PC-9 (cell line): ENCODE measurements at regions not wholly inside any gene's neighbourhood (a gene's known extent, or its start where the extent isn't known, plus 50 kb on each side); places are given as distances from the start of the nearest gene placed in this dataset.

Source experiments
- BruUV-seq: library from RNA; stranded (reverse); fragments of 400-500 nt; replicated peaks from 2 replicates; lab custom pipeline; 2021; lab: Mats Ljungman, UMichigan
- CTCF ChIA-PET: fragments of 300-600 bp; sonication (Branson Sonifier 250); formaldehyde crosslinking; loops from one replicate; lab custom pipeline; 2022; ENCODE audit warnings: antibody characterized with exemption; lab: Charles Lee
- POLR2A ChIA-PET: fragments of 300-600 bp; sonication (Branson Sonifier 250); formaldehyde crosslinking; loops from one replicate; lab custom pipeline; 2022; ENCODE audit warnings: antibody characterized with exemption; ENCODE audit not compliant: unreplicated experiment; lab: Charles Lee
- DNase-seq, 2 experiments: peaks; one replicate each; pipeline versions ENCODE4 v3.0.0 to v3.0.0-alpha.2; 2015 to 2022; ENCODE audit warnings: mixed read lengths in 1 of 2
- H2AFZ ChIP-seq: fragments of 200-600 bp; sonication (generic); 2 replicates; pipeline ENCODE4 v1.8.1; 2017; ENCODE audit warnings: antibody characterized with exemption
- H3F3A ChIP-seq: fragments of 200-600 bp; sonication (generic); 2 replicates; pipeline ENCODE4 v1.8.1; 2017; ENCODE audit warnings: antibody characterized with exemption, mild to moderate bottlenecking, low read depth; ENCODE audit not compliant: insufficient read depth
- H3K27ac ChIP-seq: fragments of 200-600 bp; sonication (generic); 2 replicates; pipeline ENCODE4 v1.6.1; 2016; ENCODE audit warnings: mixed run types
- H3K27me3 ChIP-seq: fragments of 200-600 bp; sonication (generic); 2 replicates; pipeline ENCODE4 v1.6.1; 2016; ENCODE audit warnings: low read depth, mixed run types; ENCODE audit not compliant: insufficient read depth
- H3K36me3 ChIP-seq: fragments of 200-600 bp; sonication (generic); 2 replicates; pipeline ENCODE4 v1.6.1; 2016; ENCODE audit warnings: low read depth, mixed run types
- H3K4me1 ChIP-seq: fragments of 200-600 bp; sonication (generic); replicated peaks from 2 replicates; pipeline ENCODE4 v1.6.1; 2016; ENCODE audit warnings: mixed run types; ENCODE audit not compliant: insufficient read depth
- H3K4me2 ChIP-seq: fragments of 200-600 bp; sonication (generic); 2 replicates; pipeline ENCODE4 v1.6.1; 2017; ENCODE audit warnings: mixed run types
- H3K4me3 ChIP-seq: fragments of 200-600 bp; sonication (generic); 2 replicates; pipeline ENCODE4 v1.6.1; 2016; ENCODE audit warnings: mixed run types
- H3K79me2 ChIP-seq: fragments of 200-600 bp; sonication (generic); 2 replicates; pipeline ENCODE4 v1.6.1; 2017; ENCODE audit warnings: low read depth, mixed run types
- H3K9me2 ChIP-seq: fragments of 200-600 bp; sonication (generic); 2 replicates; pipeline ENCODE4 v1.8.1; 2017; ENCODE audit warnings: mild to moderate bottlenecking; ENCODE audit not compliant: insufficient read depth
- H3K9me3 ChIP-seq: fragments of 200-600 bp; sonication (generic); 2 replicates; pipeline ENCODE4 v1.8.1; 2016; ENCODE audit warnings: low read depth; ENCODE audit not compliant: insufficient read depth
- H4K20me1 ChIP-seq: fragments of 200-600 bp; sonication (generic); 2 replicates; pipeline ENCODE4 v1.8.1; 2017; ENCODE audit not compliant: insufficient read depth
- EZH2 ChIP-seq: fragments of 200-600 bp; sonication (generic); IDR thresholded peaks from 2 replicates; pipeline ENCODE4 v1.8.0; 2017; ENCODE audit warnings: antibody characterized with exemption, low read depth
- intact Hi-C: fragments of 100-400 bp; cut with micrococcal nuclease; formaldehyde crosslinking; loops from one replicate; pipeline ENCODE4 v1.10.0; 2022; ENCODE audit not compliant: unreplicated experiment
- TF ChIP-seq, protein P1 (sequence below): fragments of 200-600 bp; sonication (generic); conservative IDR thresholded peaks from 2 replicates; pipeline ENCODE4 v1.6.1; 2017; ENCODE audit warnings: mixed run types, antibody characterized with exemption, mild to moderate bottlenecking, moderate library complexity

DNA sequence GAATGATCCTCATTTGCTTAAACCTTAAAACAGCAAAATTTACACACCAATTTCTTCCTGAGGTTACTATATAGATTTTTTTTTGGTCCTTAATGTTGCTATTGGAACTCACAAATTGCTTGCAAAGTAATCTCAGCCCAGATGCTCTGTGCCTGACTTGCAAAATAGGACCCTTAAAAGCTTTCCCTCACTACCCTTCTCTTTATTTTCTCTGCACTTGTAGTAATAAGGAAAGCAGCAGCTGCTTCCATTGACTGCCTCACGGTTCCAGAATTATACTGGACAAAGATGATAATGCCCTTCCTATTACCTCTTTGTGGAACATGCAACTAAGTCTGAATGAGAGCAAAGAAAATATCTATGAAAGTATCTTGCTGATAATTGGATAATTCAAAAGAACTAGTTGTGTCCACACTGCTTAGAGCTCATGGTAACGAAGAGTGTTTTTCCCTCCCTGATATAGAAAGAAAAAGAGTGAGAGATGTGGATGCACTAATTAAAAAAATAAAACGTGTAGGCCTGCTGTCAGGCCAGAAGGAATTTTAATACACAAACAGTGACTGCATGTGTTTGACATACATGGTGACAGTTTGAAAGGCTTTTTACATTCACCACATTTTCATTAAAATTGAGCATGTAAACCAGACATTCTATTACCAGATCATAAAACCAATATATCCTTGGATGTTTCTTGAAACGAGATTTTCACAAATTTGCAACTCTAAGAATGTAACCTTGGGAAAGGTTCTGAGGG is 783.1 kb downstream of the GBE1 start:
- Histone ChIP-seq H3F3A (no peaks in the 10 kb centered on the region), H3K27ac (no peak overlapping the region), H3K4me3 (no peak overlapping the region), H4K20me1 (no peaks in the 10 kb centered on the region), H2AFZ (no peak overlapping the region), H3K4me1 (no peaks in the 10 kb centered on the region), H3K36me3 (no peaks in the 10 kb centered on the region; the same call in 1 of the 2 replicates), H3K27me3 (no peaks in the 10 kb centered on the region), H3K4me2 (no peak overlapping the region), H3K79me2 (no peaks in the 10 kb centered on the region), H3K9me3 (no peaks in the 10 kb centered on the region), H3K9me2 (no peaks in the 10 kb centered on the region)
- no peak for DNase-seq
- intact Hi-C loops = no loop called here
- TF ChIP-seq EZH2 = no peak
- ChIA-PET POLR2A (no interaction called here), CTCF (no interaction called here)
- no TSS peak for BruUV-seq

DNA sequence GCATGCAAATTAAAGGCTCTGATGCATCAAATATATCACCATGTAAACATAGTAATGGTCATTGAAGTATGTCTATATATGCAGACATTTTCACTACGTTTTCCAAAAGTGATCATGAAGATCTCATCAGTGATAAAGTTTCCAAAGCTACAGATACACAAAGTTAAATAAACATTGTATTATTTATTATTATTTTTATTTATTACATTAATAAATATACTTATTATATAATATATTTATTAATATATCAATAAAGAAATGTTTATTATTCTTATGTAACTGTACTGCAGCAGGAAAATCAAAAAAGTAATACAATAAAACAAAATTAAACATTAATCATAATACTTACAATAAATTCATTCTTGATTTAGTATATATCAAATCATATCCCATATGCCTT is 791.2 kb downstream of the GBE1 start:
- Histone ChIP-seq H2AFZ (no peak overlapping the region), H3K79me2 (no peaks in the 10 kb centered on the region), H3K4me1 (no peaks in the 10 kb centered on the region), H3K4me2 (no peak overlapping the region), H4K20me1 (no peaks in the 10 kb centered on the region), H3K36me3 (no peaks in the 10 kb centered on the region), H3K9me3 (no peaks in the 10 kb centered on the region), H3K27me3 (no peaks in the 10 kb centered on the region), H3K9me2 (no peaks in the 10 kb centered on the region), H3F3A (no peaks in the 10 kb centered on the region), H3K27ac (no peak overlapping the region), H3K4me3 (no peak overlapping the region)
- TF ChIP-seq, protein P1, sequence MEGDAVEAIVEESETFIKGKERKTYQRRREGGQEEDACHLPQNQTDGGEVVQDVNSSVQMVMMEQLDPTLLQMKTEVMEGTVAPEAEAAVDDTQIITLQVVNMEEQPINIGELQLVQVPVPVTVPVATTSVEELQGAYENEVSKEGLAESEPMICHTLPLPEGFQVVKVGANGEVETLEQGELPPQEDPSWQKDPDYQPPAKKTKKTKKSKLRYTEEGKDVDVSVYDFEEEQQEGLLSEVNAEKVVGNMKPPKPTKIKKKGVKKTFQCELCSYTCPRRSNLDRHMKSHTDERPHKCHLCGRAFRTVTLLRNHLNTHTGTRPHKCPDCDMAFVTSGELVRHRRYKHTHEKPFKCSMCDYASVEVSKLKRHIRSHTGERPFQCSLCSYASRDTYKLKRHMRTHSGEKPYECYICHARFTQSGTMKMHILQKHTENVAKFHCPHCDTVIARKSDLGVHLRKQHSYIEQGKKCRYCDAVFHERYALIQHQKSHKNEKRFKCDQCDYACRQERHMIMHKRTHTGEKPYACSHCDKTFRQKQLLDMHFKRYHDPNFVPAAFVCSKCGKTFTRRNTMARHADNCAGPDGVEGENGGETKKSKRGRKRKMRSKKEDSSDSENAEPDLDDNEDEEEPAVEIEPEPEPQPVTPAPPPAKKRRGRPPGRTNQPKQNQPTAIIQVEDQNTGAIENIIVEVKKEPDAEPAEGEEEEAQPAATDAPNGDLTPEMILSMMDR = no peak
- no peak for TF ChIP-seq EZH2
- BruUV-seq = no TSS peak
- ChIA-PET POLR2A (no interaction called here), CTCF (no interaction called here)
- intact Hi-C loops = no loop called here
- DNase-seq = no peak

DNA sequence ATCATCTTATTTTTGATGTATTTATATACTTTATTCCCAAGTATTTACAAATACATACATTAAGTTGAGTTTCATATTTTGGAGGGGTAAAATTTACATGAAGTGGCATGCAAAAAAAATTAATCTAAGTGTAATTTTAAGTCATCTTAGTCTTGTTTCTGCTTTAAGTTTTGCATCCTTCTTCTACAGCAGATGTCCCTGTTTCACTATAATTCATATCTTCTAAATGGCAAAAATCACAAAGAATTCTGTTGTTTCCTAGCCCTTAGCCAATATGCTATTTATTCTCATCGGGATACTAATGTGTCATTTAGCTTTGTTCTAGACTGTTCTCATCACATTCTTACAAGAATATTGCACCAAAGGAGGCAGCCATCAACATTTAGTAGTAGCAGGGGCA is 831.9 kb downstream of the GBE1 start:
- H3K4me1 ChIP-seq = no peaks in the 10 kb centered on the region
- POLR2A ChIA-PET = no interaction called here
- no peak overlapping the region for H3K4me3 ChIP-seq
- no peaks in the 10 kb centered on the region for H3K27me3 ChIP-seq
- H2AFZ ChIP-seq = no peak overlapping the region
- no peaks in the 10 kb centered on the region for H3K36me3 ChIP-seq
- CTCF ChIA-PET = no interaction called here
- no peak for DNase-seq
- no peak overlapping the region for H3K27ac ChIP-seq
- H3K9me3 ChIP-seq = 0 out of 2 replicates have a peak, but pooled peaks cover 2% of the 10 kb centered on the region
- H3K79me2 ChIP-seq = no peaks in the 10 kb centered on the region
- H3K4me2 ChIP-seq = no peak overlapping the region
- BruUV-seq = no TSS peak
- H3K9me2 ChIP-seq = no peaks in the 10 kb centered on the region
- no peak for TF ChIP-seq EZH2
- TF ChIP-seq, protein P1 = no peak
- intact Hi-C loops = no loop called here
- no peaks in the 10 kb centered on the region for H4K20me1 ChIP-seq
- no peaks in the 10 kb centered on the region for H3F3A ChIP-seq
